ENCODE measurements at regions not wholly inside any gene's neighbourhood (a gene's known extent, or its start where the extent isn't known, plus 50 kb on each side); places are given as distances from the start of the nearest gene placed in this dataset.

DNA sequence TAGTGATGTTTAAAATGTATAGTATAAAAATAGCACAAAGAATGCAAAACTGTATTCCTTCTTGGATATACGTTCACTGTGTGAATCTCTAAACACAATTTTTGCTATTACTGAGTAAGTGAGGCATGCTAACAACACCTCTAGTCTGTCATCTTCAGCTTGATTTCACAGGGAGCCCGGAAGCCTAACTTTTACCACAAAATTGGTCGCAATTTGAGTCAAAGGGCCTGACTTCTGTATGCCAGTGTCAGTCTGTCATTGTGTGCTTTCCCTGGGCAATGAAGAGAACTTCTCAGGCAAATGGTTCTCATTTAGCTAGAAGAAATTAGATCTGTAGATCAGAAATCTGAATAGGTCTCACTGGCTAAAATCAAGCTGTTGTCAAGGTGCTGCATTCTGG lies 1059.5 kb downstream of the FAM181B start:
- TF ChIP-seq, protein P1, sequence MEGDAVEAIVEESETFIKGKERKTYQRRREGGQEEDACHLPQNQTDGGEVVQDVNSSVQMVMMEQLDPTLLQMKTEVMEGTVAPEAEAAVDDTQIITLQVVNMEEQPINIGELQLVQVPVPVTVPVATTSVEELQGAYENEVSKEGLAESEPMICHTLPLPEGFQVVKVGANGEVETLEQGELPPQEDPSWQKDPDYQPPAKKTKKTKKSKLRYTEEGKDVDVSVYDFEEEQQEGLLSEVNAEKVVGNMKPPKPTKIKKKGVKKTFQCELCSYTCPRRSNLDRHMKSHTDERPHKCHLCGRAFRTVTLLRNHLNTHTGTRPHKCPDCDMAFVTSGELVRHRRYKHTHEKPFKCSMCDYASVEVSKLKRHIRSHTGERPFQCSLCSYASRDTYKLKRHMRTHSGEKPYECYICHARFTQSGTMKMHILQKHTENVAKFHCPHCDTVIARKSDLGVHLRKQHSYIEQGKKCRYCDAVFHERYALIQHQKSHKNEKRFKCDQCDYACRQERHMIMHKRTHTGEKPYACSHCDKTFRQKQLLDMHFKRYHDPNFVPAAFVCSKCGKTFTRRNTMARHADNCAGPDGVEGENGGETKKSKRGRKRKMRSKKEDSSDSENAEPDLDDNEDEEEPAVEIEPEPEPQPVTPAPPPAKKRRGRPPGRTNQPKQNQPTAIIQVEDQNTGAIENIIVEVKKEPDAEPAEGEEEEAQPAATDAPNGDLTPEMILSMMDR (conservative IDR thresholded peaks at IDR 0.05 in 1 of 2, IDR thresholded peaks at IDR 0.05 in 1 of 2; ENCODE audit: extremely low read depth in 1 of 2, insufficient read depth in 1 of 2, low read depth in 1 of 2, low read length in 2 of 2): no peak
- TF ChIP-seq EZH2 (IDR thresholded peaks at IDR 0.05; ENCODE audit: borderline replicate concordance, low read length): no peak

Data from mammary epithelial cell (primary cell).